GM12873 (cell line): ENCODE measurements at regions not wholly inside any gene's neighbourhood (a gene's known extent, or its start where the extent isn't known, plus 50 kb on each side); places are given as distances from the start of the nearest gene placed in this dataset.

ENCODE experiments used
- CTCF ChIP-seq: IDR thresholded peaks from 2 replicates; pipeline ENCODE4 v1.5.1; 2012; ENCODE audit warnings: low read depth, mild to moderate bottlenecking, moderate library complexity, low read length, control low read depth; ENCODE audit not compliant: insufficient read depth; ENCODE audit errors: missing control alignments

- no peak for TF ChIP-seq CTCF
These were observed 82.8 kb upstream of the DTNA start for GRCh38 chr18:34627137-34627920.

DNA sequence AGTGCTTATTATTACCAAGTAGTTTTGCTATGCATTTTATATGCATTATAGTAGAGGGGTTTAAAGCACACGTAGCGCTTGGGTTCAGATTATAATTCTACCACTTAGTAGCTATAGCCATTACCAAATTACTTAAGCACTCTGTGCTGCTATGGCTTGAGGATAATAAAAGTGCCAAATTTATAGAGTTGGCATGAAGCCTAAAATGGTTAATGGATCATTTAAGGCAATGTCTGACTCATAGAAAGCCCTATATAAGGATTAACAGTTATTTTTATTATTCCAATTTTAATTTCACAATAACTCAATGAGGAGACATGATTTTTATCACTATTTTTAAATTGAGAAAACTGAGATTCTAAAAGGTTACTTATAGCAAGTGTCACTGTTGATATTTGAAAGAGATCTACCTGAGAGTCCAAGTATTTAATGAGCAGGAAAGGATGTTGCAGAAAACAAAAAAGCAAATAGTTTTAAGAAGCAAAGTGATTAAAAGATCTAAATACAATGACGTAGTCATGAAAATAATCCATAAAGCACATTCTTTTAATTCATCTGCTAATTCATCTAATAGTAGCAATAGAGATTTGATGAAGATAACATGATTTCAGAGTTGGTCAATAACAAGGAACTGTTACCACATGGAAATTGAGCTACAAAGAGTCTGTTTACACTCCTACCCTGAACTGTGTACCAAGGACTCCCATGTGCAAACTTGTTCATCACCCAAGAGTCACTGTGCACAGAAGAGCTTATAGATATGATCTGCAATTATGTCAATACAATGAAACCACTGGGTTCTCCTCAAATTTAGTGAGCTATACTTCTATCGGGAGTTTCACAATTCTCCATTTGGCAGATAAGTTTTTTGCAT is 78.8 kb upstream of the DTNA start:
- TF ChIP-seq CTCF: no peak

GRCh38 chr18:34632321-34632720 is 77.8 kb upstream of the DTNA start:
- no peak for TF ChIP-seq CTCF

GRCh38 chr18:34633368-34633767 is 76.7 kb upstream of the DTNA start:
- TF ChIP-seq CTCF: no peak

- TF ChIP-seq CTCF: no peak
These were observed 72.8 kb upstream of the DTNA start for GRCh38 chr18:34637094-34637801.

DNA sequence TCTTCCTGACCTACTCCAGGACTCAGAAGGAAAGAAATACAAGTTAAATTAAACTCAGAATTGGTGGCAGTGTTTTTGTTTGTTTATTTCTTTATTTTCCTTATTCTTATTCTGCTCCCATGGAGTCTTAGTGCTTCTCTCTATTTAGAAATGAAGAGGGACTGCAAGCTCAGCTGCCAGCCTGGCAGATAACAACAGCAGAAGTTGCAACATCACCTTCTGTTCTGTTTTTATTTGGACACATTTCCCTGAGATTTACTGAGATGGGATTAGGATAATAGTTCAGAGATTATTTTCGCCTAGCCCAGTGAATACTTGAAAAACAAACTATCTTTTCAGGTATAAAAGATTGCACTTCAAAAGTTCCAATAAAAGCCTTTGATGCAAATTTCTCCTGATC is 70.4 kb upstream of the DTNA start:
- TF ChIP-seq CTCF: no peak

DNA sequence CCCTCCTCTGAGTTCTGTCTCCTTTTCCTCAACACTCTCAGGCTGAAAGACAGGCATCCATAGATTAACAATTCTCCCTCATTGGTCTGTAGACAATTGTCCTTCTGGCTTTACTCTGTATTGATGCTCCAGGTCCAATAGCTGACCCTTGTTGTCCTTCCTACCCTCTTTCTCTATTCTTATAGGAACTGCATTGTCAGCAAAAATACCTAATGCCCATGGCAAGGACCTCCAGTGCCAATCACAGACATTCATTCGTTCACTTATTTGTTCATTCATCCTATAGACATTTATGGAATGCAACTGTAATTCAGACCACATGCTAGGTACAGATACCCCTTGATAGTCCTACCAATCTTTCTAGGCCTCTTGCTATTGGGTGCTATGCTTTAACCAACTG is 69.8 kb upstream of the DTNA start:
- TF ChIP-seq CTCF: no peak
